ENCODE measurements at regions not wholly inside any gene's neighbourhood (a gene's known extent, or its start where the extent isn't known, plus 50 kb on each side); places are given as distances from the start of the nearest gene placed in this dataset.

DNA sequence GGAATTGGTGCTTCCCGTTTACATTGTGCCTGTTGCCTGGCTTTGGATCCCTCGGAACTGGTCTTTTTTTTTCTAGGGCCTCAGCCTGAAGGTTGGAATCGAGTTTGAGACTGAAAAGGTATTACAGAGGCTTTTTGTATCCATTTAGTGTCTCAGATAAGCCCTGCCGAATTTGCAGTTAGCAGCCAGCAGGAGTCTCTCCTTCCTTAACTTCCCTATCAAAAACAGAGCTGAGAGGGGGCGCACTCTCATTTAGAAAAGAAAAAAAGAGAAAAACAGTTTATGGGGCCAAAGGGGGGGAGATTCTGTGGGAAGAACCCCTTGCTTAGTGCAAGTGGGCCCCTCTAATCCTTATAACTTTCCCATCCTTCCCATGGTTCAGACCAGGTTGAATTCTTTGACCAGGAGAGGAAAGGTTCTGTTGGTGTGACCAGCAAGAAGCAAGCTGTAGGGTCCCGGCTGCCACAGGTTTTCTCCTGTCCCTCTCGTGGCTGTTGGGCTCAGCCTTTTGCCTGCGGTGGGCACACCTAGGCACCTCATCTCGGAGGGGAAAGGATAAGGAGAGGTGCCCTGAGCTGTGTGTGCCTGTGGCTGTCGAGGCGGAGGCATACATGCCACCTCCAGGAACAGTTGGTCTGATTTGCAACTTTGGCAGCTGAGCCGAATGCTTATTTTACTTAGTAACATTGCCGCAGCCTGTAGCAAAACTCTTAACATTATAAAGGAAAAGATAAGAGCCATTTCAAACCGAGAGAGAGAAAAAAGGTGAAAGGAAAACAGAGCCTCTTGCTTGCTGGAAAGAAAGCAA is 565.0 kb upstream of the CNTN5 start:
- TF ChIP-seq RFX5 (IDR thresholded peaks at IDR 0.05; ENCODE audit: low read length) (no peak), SIN3A (IDR thresholded peaks at IDR 0.05; ENCODE audit: borderline replicate concordance, low read depth, low read length) (no peak), EP300 (IDR thresholded peaks at IDR 0.05; ENCODE audit: borderline replicate concordance in 1 of 2, low read depth in 1 of 2, low read length in 1 of 2) (no peak), FOSL2 (IDR thresholded peaks at IDR 0.05; ENCODE audit: borderline replicate concordance, low read depth) (no peak), USF1 (IDR thresholded peaks at IDR 0.05; ENCODE audit: borderline replicate concordance, low read depth) (no peak), TAF1 (IDR thresholded peaks at IDR 0.05; ENCODE audit: borderline replicate concordance, low read depth, low read length) (no peak), CHD2 (IDR thresholded peaks at IDR 0.05; ENCODE audit: low read length, partially characterized antibody) (no peak), YY1 (IDR thresholded peaks at IDR 0.05; ENCODE audit: low read depth) (no peak), GABPA (IDR thresholded peaks at IDR 0.05; ENCODE audit: low read depth) (no peak), JUND (IDR thresholded peaks at IDR 0.05) (no peak)
- TF ChIP-seq, protein P1, sequence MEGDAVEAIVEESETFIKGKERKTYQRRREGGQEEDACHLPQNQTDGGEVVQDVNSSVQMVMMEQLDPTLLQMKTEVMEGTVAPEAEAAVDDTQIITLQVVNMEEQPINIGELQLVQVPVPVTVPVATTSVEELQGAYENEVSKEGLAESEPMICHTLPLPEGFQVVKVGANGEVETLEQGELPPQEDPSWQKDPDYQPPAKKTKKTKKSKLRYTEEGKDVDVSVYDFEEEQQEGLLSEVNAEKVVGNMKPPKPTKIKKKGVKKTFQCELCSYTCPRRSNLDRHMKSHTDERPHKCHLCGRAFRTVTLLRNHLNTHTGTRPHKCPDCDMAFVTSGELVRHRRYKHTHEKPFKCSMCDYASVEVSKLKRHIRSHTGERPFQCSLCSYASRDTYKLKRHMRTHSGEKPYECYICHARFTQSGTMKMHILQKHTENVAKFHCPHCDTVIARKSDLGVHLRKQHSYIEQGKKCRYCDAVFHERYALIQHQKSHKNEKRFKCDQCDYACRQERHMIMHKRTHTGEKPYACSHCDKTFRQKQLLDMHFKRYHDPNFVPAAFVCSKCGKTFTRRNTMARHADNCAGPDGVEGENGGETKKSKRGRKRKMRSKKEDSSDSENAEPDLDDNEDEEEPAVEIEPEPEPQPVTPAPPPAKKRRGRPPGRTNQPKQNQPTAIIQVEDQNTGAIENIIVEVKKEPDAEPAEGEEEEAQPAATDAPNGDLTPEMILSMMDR (IDR thresholded peaks at IDR 0.05), result no peak
- TF ChIP-seq, protein P2, sequence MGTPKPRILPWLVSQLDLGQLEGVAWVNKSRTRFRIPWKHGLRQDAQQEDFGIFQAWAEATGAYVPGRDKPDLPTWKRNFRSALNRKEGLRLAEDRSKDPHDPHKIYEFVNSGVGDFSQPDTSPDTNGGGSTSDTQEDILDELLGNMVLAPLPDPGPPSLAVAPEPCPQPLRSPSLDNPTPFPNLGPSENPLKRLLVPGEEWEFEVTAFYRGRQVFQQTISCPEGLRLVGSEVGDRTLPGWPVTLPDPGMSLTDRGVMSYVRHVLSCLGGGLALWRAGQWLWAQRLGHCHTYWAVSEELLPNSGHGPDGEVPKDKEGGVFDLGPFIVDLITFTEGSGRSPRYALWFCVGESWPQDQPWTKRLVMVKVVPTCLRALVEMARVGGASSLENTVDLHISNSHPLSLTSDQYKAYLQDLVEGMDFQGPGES (IDR thresholded peaks at IDR 0.05; ENCODE audit: low read depth, low read length), result no peak
- TF ChIP-seq, protein P3, sequence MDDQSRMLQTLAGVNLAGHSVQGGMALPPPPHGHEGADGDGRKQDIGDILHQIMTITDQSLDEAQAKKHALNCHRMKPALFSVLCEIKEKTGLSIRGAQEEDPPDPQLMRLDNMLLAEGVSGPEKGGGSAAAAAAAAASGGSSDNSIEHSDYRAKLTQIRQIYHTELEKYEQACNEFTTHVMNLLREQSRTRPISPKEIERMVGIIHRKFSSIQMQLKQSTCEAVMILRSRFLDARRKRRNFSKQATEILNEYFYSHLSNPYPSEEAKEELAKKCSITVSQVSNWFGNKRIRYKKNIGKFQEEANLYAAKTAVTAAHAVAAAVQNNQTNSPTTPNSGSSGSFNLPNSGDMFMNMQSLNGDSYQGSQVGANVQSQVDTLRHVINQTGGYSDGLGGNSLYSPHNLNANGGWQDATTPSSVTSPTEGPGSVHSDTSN (IDR thresholded peaks at IDR 0.05), result no peak

All from SK-N-SH (cell line).